GM12891 (cell line): ENCODE measurements at regions not wholly inside any gene's neighbourhood (a gene's known extent, or its start where the extent isn't known, plus 50 kb on each side); places are given as distances from the start of the nearest gene placed in this dataset.

Source experiments
- DNase-seq: peaks from one replicate; pipeline ENCODE4 v3.0.0; 2011; ENCODE audit warnings: low spot score; ENCODE audit not compliant: insufficient read length
- FAIRE-seq: peaks from 2 replicates; lab custom pipeline; 2011; peaks lifted over from hg19 to GRCh38; lab: Jason Lieb, UNC
- PAX5 ChIP-seq: IDR thresholded peaks from 2 replicates; pipeline ENCODE4 v1.6.1; 2011; ENCODE audit warnings: low read length, moderate library complexity, mild to moderate bottlenecking; ENCODE audit not compliant: insufficient read depth, severe bottlenecking
- POLR2A ChIP-seq: IDR thresholded peaks from 2 replicates; pipeline ENCODE4 v1.6.1; 2011; ENCODE audit warnings: low read depth, low read length, control low read depth
- POLR2AphosphoS5 ChIP-seq: IDR thresholded peaks from 2 replicates; pipeline ENCODE4 v1.6.1; 2011; ENCODE audit warnings: low read depth, low read length, control low read depth
- POU2F2 ChIP-seq: IDR thresholded peaks from 2 replicates; pipeline ENCODE4 v1.6.1; 2011; ENCODE audit warnings: low read depth, mild to moderate bottlenecking, control low read depth, low read length, moderate library complexity
- SPI1 ChIP-seq: IDR thresholded peaks from 2 replicates; pipeline ENCODE4 v1.6.1; 2011; ENCODE audit warnings: low read depth, low read length, control low read depth
- TAF1 ChIP-seq: IDR thresholded peaks from 2 replicates; pipeline ENCODE4 v1.6.1; 2011; ENCODE audit warnings: low read depth, low read length, control low read depth

GRCh38 chr9:108108280-108108851 is 618.8 kb upstream of the KLF4 start:
- TF ChIP-seq POLR2AphosphoS5 (no peak), POU2F2 (no peak)
- DNase-seq (no peak), FAIRE-seq (no peak)

- no peak for FAIRE-seq
- no peak for TF ChIP-seq POLR2AphosphoS5
- TF ChIP-seq POU2F2: no peak
- TF ChIP-seq TAF1: no peak
- TF ChIP-seq PAX5: no peak
- TF ChIP-seq POLR2A: no peak
- TF ChIP-seq SPI1: no peak
- no peak for DNase-seq
Observed at GRCh38 chr9:108105885-108106284, 616.3 kb upstream of the KLF4 start.

DNA sequence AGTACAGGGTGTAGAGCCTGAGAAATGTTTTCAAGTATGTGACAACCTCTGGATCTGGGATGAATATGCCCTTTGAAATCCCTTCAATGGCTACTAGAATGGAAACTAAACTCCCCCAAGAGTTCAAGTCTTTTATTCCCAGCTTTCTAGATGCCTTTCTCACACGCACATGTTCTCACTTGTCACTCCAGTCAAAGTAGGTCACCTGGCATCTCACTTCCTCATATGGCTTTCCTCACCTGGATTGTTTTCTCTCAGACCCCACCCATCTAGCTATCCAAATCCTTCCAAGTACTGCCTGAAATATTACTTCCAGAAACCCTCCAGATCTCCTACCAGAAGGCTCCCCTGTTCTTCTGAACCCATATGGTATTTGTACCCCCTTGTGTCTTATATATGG is 615.4 kb upstream of the KLF4 start:
- DNase-seq (no peak), FAIRE-seq (no peak)
- 0 out of 2 replicates have a peak, but pooled peaks have one; percentile 1 for TF ChIP-seq SPI1
- TF ChIP-seq POLR2A: no peak

- FAIRE-seq: no peak
- DNase-seq: no peak
- TF ChIP-seq POU2F2: no peak
- TF ChIP-seq TAF1: no peak
- TF ChIP-seq SPI1: no peak
- TF ChIP-seq PAX5: no peak
- TF ChIP-seq POLR2A: no peak
- TF ChIP-seq POLR2AphosphoS5: no peak
Observed at GRCh38 chr9:108103046-108103693, 613.6 kb upstream of the KLF4 start.

GRCh38 chr9:108101410-108101809 is 611.8 kb upstream of the KLF4 start:
- DNase-seq: no peak
- TF ChIP-seq SPI1: no peak
- TF ChIP-seq POLR2A: no peak
- no peak for TF ChIP-seq TAF1
- no peak for TF ChIP-seq POU2F2
- no peak for TF ChIP-seq POLR2AphosphoS5
- TF ChIP-seq PAX5: no peak
- FAIRE-seq: no peak

DNA sequence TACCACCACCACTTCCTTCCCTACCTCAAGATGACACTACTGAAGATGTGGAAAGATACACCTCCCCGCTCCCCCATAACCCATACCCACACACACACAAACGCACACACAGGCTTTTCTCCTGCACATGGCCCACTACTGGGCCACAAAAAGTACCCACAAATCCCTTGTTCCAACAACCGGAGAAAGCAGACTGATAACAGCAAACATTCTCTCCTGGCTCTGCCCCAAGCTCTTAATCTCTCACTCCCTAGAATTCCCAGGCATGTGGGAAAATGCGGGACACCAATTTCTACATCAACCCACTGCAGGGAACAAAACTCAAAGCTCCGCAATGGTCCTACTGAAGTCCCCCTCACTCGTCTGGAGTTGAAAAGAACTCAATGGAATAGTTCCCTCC is 611.0 kb upstream of the KLF4 start:
- FAIRE-seq (no peak), DNase-seq (no peak)
- TF ChIP-seq SPI1 (no peak), POLR2A (no peak), PAX5 (no peak), TAF1 (no peak), POU2F2 (no peak), POLR2AphosphoS5 (no peak)

DNA sequence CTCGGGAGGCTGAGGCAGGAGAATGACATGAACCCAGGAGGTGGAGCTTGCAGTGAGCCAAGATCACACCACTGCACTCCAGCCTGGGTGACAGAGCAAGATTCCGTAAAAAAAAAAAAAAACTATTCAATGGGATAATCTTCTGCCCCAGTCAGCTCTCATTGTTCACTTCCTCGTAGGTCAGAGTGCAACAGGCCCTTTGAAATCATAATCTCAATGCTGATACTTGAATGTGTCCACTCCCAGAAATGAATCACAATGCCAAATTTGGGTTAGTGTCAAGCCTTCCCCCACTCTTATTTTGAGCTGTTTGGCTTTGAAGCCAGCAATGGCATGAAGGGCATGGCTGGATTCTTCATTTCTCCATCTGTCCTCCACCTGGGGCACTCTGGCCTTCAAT is 610.3 kb upstream of the KLF4 start:
- TF ChIP-seq POLR2A: no peak
- no peak for TF ChIP-seq POU2F2
- TF ChIP-seq PAX5: no peak
- TF ChIP-seq SPI1: no peak
- TF ChIP-seq POLR2AphosphoS5: no peak
- TF ChIP-seq TAF1: no peak
- FAIRE-seq: no peak
- no peak for DNase-seq

DNA sequence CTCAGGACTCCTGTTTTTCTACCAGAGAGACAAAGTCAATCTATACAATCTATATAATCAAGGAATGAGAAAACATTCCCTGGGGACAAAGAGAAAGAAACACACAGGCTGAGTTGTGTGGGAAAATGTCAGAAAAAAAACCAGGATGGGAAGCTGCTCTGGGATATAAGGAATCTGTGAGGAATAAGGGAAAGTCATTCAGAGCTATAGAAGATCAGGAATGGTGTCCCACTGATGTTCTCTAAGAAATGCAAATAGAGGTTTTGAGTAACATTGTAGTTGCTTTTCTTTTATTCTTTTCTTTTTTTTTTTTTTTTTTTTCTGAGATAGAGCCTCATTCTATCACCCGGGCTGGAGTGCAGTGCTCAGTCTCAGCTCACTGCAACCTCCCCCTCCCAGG is 605.9 kb upstream of the KLF4 start:
- DNase-seq (no peak), FAIRE-seq (no peak)
- no peak for TF ChIP-seq TAF1
- no peak for TF ChIP-seq POU2F2

DNA sequence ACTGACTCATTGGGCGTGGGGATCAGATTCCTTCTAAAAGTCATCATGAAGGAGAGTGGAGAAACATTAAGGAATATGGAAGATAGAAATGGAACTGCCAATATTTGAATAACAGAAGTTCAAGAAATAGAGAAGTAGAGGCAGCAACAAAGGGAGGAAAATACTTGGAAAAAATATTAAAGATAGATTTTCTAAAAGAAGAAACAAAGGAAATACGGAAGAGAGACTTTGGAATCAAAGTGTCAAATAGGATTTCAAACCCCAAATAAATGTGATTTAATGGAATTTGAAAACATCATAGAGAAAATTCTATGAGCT is 605.1 kb upstream of the KLF4 start:
- DNase-seq (no peak), FAIRE-seq (no peak)
- no peak for TF ChIP-seq POLR2A
- no peak for TF ChIP-seq PAX5
- TF ChIP-seq TAF1: no peak
- no peak for TF ChIP-seq SPI1
- TF ChIP-seq POU2F2: no peak
- TF ChIP-seq POLR2AphosphoS5: no peak

- DNase-seq (no peak), FAIRE-seq (no peak)
- TF ChIP-seq POLR2A (no peak), PAX5 (no peak), SPI1 (no peak), POU2F2 (no peak), TAF1 (no peak), POLR2AphosphoS5 (no peak)
Observed at GRCh38 chr9:108093773-108094675, 604.5 kb upstream of the KLF4 start.
